HEK293 (cell line): ENCODE measurements at regions not wholly inside any gene's neighbourhood (a gene's known extent, or its start where the extent isn't known, plus 50 kb on each side); places are given as distances from the start of the nearest gene placed in this dataset.

Source experiments
- CTCF ChIA-PET: fragments of 350-600 bp; formaldehyde crosslinking; extraction: SDS; loops from one replicate; lab custom pipeline; 2021; ENCODE audit warnings: antibody characterized with exemption; lab: Yijun Ruan, JAX
- POLR2A ChIA-PET: fragments of 300-600 bp; formaldehyde crosslinking; extraction: SDS; loops from one replicate; lab custom pipeline; 2020; ENCODE audit warnings: antibody characterized with exemption, inconsistent platforms; lab: Yijun Ruan, JAX
- H3K27ac ChIP-seq: fragments of 200-500 bp; sonication (Bioruptor generic); 2 replicates; pipeline ENCODE4 v1.5.1; 2014; ENCODE audit warnings: low read depth, low read length, control low read depth, inconsistent platforms; ENCODE audit errors: extremely low read depth
- H3K36me3 ChIP-seq, 2 experiments: fragments of 200-500 bp in 1 of 2; sonication (Bioruptor generic) in 1 of 2; 1 replicate in 1 of 2; 2 replicates in 1 of 2; pipeline ENCODE4 v1.5.1; 2014 to 2017; ENCODE audit warnings: inconsistent platforms in 2 of 2, low read length in 2 of 2; ENCODE audit not compliant: control insufficient read depth in 2 of 2, insufficient read depth in 1 of 2
- H3K4me1 ChIP-seq: fragments of 200-500 bp; sonication (Bioruptor generic); 2 replicates; pipeline ENCODE4 v1.5.1; 2014; ENCODE audit warnings: mild to moderate bottlenecking, low read length, inconsistent platforms; ENCODE audit not compliant: control insufficient read depth, insufficient read depth
- H3K4me3 ChIP-seq: 2 replicates; pipeline ENCODE4 v1.5.1; 2011; ENCODE audit warnings: low read depth, mild to moderate bottlenecking, control low read depth, low read length, moderate library complexity
- H3K9me3 ChIP-seq: fragments of 200-500 bp; sonication (Bioruptor generic); 2 replicates; pipeline ENCODE4 v1.5.1; 2014; ENCODE audit warnings: low read depth, low read length, inconsistent platforms; ENCODE audit not compliant: control insufficient read depth, insufficient read depth
- FEZF1 ChIP-seq: fragments of 450-650 bp; formaldehyde crosslinking; IDR thresholded peaks from 2 replicates; pipeline ENCODE4 v1.5.1; 2016; ENCODE audit warnings: missing biosample characterization, missing genetic modification characterization
- KLF16 ChIP-seq: fragments of 450-650 bp; formaldehyde crosslinking; IDR thresholded peaks from 2 replicates; pipeline ENCODE4 v1.5.1; 2017; ENCODE audit warnings: missing biosample characterization, missing genetic modification characterization
- KLF8 ChIP-seq: fragments of 450-650 bp; formaldehyde crosslinking; IDR thresholded peaks from 2 replicates; pipeline ENCODE4 v1.5.1; 2016; ENCODE audit warnings: missing biosample characterization, missing genetic modification characterization
- PATZ1 ChIP-seq: fragments of 450-650 bp; formaldehyde crosslinking; IDR thresholded peaks from 2 replicates; pipeline ENCODE4 v1.5.1; 2016; ENCODE audit warnings: missing biosample characterization, missing genetic modification characterization
- PRDM6 ChIP-seq: fragments of 450-650 bp; formaldehyde crosslinking; IDR thresholded peaks from 2 replicates; pipeline ENCODE4 v1.5.1; 2017; ENCODE audit warnings: missing biosample characterization, missing genetic modification characterization
- SETDB1 ChIP-seq: IDR thresholded peaks from one replicate; pipeline ENCODE4 v1.6.1; 2017; ENCODE audit warnings: mild to moderate bottlenecking, low read length, moderate library complexity, mixed read lengths; ENCODE audit not compliant: insufficient read length
- ZBTB48 ChIP-seq: fragments of 450-650 bp; formaldehyde crosslinking; IDR thresholded peaks from 2 replicates; pipeline ENCODE4 v1.5.1; 2016; ENCODE audit warnings: missing biosample characterization, missing genetic modification characterization
- ZNF114 ChIP-seq: fragments of 450-650 bp; formaldehyde crosslinking; IDR thresholded peaks from 2 replicates; pipeline ENCODE4 v1.5.0; 2017; ENCODE audit warnings: missing biosample characterization, missing genetic modification characterization
- ZNF146 ChIP-seq: fragments of 450-650 bp; formaldehyde crosslinking; IDR thresholded peaks from 2 replicates; pipeline ENCODE4 v1.5.1; 2016; ENCODE audit warnings: missing biosample characterization, missing genetic modification characterization
- ZNF23 ChIP-seq: fragments of 450-650 bp; formaldehyde crosslinking; IDR thresholded peaks from 2 replicates; pipeline ENCODE4 v1.5.1; 2016; ENCODE audit warnings: missing biosample characterization, missing genetic modification characterization, borderline replicate concordance
- ZNF391 ChIP-seq: fragments of 450-650 bp; formaldehyde crosslinking; IDR thresholded peaks from 2 replicates; pipeline ENCODE4 v1.5.1; 2016; ENCODE audit warnings: low read depth, missing biosample characterization, missing genetic modification characterization, borderline replicate concordance
- ZNF488 ChIP-seq: fragments of 450-650 bp; formaldehyde crosslinking; IDR thresholded peaks from 2 replicates; pipeline ENCODE4 v1.5.1; 2016; ENCODE audit warnings: missing biosample characterization, missing genetic modification characterization
- ZNF596 ChIP-seq: fragments of 450-650 bp; IDR thresholded peaks from 2 replicates; pipeline ENCODE4 v1.5.0; 2018; ENCODE audit warnings: missing biosample characterization, mild to moderate bottlenecking, missing genetic modification characterization, moderate library complexity
- ZNF600 ChIP-seq: fragments of 450-650 bp; formaldehyde crosslinking; IDR thresholded peaks from 2 replicates; pipeline ENCODE4 v1.5.1; 2016; ENCODE audit warnings: missing biosample characterization, missing genetic modification characterization
- ZNF626 ChIP-seq: fragments of 450-650 bp; sonication (Bioruptor Pico); formaldehyde crosslinking; IDR thresholded peaks from 2 replicates; pipeline ENCODE4 v1.5.1; 2018; ENCODE audit warnings: missing biosample characterization, missing genetic modification characterization, inconsistent platforms

- Histone ChIP-seq H3K4me1 (no peaks in the 10 kb centered on the region), H3K27ac (no peak overlapping the region), H3K36me3 (no peaks in the 10 kb centered on the region), H3K9me3 (no peaks in the 10 kb centered on the region), H3K4me3 (no peak overlapping the region)
- TF ChIP-seq ZNF488 (tag by site-specific recombination) (no peak), ZNF596 (tag by site-specific recombination) (no peak), ZNF146 (no peak), KLF8 (tag by site-specific recombination) (no peak), ZNF626 (tag by site-specific recombination) (no peak), ZBTB48 (tag by site-specific recombination) (no peak)
- ChIA-PET POLR2A (no interaction called here), CTCF (no interaction called here)
These were observed 349.2 kb upstream of the CCDC54 start for GRCh38 chr3:107028086-107028485.

GRCh38 chr3:107028626-107029025, 348.6 kb upstream of the CCDC54 start:
- no peaks in the 10 kb centered on the region for H3K4me1 ChIP-seq
- no peaks in the 10 kb centered on the region for H3K36me3 ChIP-seq
- no peak overlapping the region for H3K27ac ChIP-seq
- no peak overlapping the region for H3K4me3 ChIP-seq
- ChIA-PET POLR2A (no interaction called here), CTCF (no interaction called here)
- no peaks in the 10 kb centered on the region for H3K9me3 ChIP-seq
- no peak for TF ChIP-seq ZNF600 (tag by site-specific recombination)
- no peak for TF ChIP-seq ZNF391 (tag by site-specific recombination)
- no peak for TF ChIP-seq PATZ1
- no peak for TF ChIP-seq FEZF1 (tag by site-specific recombination)
- no peak for TF ChIP-seq PRDM6 (tag by site-specific recombination)

GRCh38 chr3:107032111-107032510, 345.1 kb upstream of the CCDC54 start:
- TF ChIP-seq KLF16 (no peak), ZNF23 (no peak), SETDB1 (no peak)
- H3K4me1 ChIP-seq = no peaks in the 10 kb centered on the region
- H3K4me3 ChIP-seq = no peak overlapping the region
- no peaks in the 10 kb centered on the region for H3K36me3 ChIP-seq
- no peak overlapping the region for H3K27ac ChIP-seq
- ChIA-PET POLR2A (no interaction called here), CTCF (no interaction called here)
- no peaks in the 10 kb centered on the region for H3K9me3 ChIP-seq

GRCh38 chr3:107034142-107034541, 343.1 kb upstream of the CCDC54 start:
- no peaks in the 10 kb centered on the region for H3K4me1 ChIP-seq
- POLR2A ChIA-PET = no interaction called here
- no peak for TF ChIP-seq ZNF114 (tag by site-specific recombination)
- TF ChIP-seq, all 188 proteins: peak for 0
- Histone ChIP-seq H3K9me3 (no peaks in the 10 kb centered on the region), H3K36me3 (no peaks in the 10 kb centered on the region), H3K27ac (no peak overlapping the region), H3K4me3 (no peak overlapping the region)
- CTCF ChIA-PET = interaction anchor here (0.6 kb wide), 1 partner anchor 30 kb away, joined by 5 read pairs; no protein-coding TSS in a partner anchor
